ENCODE measurements at regions not wholly inside any gene's neighbourhood (a gene's known extent, or its start where the extent isn't known, plus 50 kb on each side); places are given as distances from the start of the nearest gene placed in this dataset.

DNA sequence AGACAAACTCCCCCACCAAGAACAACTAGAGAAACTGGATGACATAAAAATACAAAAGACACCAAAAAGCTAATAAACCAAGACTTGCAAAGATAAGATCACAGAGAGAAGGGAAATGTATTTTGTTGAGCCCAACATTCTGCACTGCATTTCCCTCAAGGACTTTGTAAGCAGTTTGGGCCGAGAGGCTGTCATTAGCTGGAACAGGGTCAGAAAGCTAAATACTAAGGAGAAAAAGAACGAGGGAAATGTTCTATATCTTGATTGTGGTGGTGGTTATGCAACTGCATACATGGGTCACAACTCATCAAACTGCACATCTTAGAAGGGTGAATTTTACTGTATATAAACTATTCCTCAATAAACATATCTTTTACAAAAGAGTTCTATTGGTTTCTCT, 315.0 kb downstream of the IPMK start:
- DNase-seq (ENCODE audit: low spot score), result no peak
- POLR2A ChIA-PET (ENCODE audit: low non-redundant PET), result no interaction called here

DNA sequence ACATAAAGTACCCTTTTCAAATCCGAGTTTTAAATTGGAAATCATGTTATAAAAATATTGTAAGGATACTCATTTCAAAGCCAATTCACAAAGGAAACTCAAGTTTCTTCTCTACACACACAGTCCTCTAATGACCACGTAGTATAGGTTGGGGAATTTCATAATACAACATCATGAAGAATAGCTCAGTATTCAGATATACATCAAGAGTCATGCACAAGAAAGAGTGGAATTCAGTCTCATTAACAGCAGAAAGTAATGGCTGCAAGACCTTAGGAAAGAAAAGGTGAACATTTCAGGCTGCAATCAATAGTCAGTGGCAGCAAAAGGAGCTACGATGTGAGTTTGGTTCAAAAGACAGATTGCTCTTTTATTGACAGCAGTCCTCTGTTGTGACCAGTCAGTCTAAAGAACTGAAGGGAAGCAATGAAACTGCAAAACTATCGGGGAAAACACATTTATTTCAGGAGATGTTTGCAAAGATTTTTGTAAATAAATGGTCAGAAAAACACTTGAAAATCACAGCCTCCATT, 317.2 kb downstream of the IPMK start:
- no peak for DNase-seq (ENCODE audit: low spot score)
- CTCF ChIA-PET, result no interaction called here
- H3K27ac ChIP-seq, result no peak overlapping the region
- POLR2A ChIA-PET (ENCODE audit: low non-redundant PET), result no interaction called here
- TF ChIP-seq, protein P1, sequence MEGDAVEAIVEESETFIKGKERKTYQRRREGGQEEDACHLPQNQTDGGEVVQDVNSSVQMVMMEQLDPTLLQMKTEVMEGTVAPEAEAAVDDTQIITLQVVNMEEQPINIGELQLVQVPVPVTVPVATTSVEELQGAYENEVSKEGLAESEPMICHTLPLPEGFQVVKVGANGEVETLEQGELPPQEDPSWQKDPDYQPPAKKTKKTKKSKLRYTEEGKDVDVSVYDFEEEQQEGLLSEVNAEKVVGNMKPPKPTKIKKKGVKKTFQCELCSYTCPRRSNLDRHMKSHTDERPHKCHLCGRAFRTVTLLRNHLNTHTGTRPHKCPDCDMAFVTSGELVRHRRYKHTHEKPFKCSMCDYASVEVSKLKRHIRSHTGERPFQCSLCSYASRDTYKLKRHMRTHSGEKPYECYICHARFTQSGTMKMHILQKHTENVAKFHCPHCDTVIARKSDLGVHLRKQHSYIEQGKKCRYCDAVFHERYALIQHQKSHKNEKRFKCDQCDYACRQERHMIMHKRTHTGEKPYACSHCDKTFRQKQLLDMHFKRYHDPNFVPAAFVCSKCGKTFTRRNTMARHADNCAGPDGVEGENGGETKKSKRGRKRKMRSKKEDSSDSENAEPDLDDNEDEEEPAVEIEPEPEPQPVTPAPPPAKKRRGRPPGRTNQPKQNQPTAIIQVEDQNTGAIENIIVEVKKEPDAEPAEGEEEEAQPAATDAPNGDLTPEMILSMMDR (conservative IDR thresholded peaks at IDR 0.05; ENCODE audit: low read depth), result no peak

More for the DNA sequence above, 315.0 kb downstream of the IPMK start:
- TF ChIP-seq, protein P1 (conservative IDR thresholded peaks at IDR 0.05; ENCODE audit: low read depth), result no peak
- H3K27ac ChIP-seq, result no peak overlapping the region
- CTCF ChIA-PET, result interaction anchor here (0.6 kb wide), 1 partner anchor 667 kb away, joined by 3 read pairs; no protein-coding TSS in a partner anchor

DNA sequence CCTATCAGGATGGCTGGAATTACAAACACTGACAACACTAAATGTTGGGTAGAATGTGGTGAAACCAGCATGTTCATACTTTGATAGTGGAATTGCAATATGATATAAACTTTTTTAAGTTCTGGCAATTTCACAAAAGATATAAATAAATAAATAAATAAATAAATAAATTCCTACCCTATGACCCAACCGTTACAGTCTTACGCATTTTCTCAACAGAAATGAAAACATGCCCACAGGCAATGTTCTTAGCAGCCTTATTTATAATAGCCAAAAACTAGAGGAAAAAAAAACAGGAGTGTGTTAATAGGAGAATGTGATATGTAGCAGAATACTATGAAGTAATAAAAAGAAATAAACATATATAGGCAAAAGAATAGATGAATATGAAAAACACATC, 318.9 kb downstream of the IPMK start:
- H3K27ac ChIP-seq, result no peak overlapping the region
- CTCF ChIA-PET, result no interaction called here
- no peak for DNase-seq (ENCODE audit: low spot score)
- POLR2A ChIA-PET (ENCODE audit: low non-redundant PET), result no interaction called here
- TF ChIP-seq, protein P1 (conservative IDR thresholded peaks at IDR 0.05; ENCODE audit: low read depth), result no peak

DNA sequence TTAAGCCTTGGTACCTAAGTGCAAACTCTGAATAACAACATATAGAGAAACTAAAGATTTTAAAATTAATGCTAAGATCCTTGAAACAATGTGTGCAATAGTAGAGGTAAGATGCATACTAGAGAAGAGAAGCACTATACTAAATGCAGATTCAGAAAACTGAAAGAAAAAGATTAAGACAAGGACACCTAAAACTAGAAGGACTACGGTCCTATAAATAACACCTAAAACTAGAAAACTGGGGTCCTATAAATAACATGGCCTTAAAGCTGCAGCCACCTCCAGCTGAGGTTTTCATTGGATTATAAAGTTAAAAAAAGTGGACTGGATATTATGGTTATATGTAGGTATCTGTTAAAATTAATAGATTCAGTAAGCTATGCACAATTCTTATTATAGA, 320.9 kb downstream of the IPMK start:
- ChIA-PET POLR2A (ENCODE audit: low non-redundant PET) (no interaction called here), CTCF (no interaction called here)
- DNase-seq (ENCODE audit: low spot score), result no peak
- no peak overlapping the region for H3K27ac ChIP-seq
- TF ChIP-seq, protein P1 (conservative IDR thresholded peaks at IDR 0.05; ENCODE audit: low read depth), result no peak

DNA sequence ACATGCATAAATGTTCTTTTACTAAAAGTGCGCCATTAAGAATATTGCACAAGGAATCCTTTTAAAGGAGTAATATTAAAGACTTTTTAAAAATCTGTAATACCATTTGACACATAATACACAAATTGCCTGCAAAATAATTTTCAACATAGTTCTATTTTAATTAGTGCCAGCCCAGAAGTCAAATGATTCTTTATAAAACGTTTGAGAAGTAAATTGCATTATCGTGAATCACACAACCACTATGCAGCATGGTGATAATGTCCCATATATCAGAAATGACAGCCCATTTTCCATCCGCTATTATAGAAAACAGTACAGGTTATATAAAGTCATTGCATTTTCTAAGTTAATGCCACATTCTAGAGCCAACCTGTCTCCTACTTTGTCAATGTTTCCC, 324.0 kb downstream of the IPMK start:
- no peak overlapping the region for H3K27ac ChIP-seq
- TF ChIP-seq, protein P1 (conservative IDR thresholded peaks at IDR 0.05; ENCODE audit: low read depth), result no peak
- no peak for DNase-seq (ENCODE audit: low spot score)
- CTCF ChIA-PET, result no interaction called here
- POLR2A ChIA-PET (ENCODE audit: low non-redundant PET), result no interaction called here

DNA sequence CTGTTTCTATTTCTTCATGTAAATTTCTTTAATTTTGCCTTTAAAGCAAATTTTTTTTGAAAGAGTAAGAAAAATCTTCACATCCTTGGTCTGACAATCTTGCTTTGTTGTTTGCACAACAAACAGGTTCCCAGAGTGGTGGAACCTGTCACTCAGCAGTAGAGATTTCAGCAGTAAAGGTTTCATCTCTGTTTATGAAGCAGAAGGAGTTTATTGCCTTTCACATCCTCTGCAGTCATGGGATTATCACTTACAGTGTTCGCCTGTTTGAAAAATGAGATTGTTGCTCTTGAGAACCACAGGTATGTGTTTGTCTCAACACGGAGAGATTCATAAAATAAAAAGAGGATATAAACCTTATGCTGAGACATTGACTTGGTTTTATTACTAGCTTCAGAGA, 342.6 kb downstream of the IPMK start:
- TF ChIP-seq, protein P1 (conservative IDR thresholded peaks at IDR 0.05; ENCODE audit: low read depth), result no peak
- ChIA-PET CTCF (no interaction called here), POLR2A (ENCODE audit: low non-redundant PET) (no interaction called here)
- no peak for DNase-seq (ENCODE audit: low spot score)
- H3K27ac ChIP-seq, result no peak overlapping the region

DNA sequence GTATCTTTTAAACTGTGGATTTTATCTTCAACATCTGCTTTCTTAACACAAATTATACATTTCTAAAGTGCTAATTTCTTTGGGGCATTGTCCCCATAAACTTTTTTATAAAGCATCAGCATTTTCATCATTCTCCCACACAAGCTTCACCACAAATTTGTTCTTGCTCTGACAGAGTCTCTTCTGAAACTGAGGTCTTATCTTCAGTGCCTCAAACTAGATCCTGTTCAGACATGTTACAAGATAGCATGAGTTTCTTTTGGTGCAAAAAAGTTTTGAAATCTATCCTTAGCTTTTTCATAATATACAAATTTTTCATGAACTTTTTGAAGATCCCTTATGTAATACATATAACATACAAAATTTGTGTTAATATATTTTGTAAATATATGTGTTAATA, 346.6 kb downstream of the IPMK start:
- CTCF ChIA-PET, result no interaction called here
- no peak overlapping the region for H3K27ac ChIP-seq
- DNase-seq (ENCODE audit: low spot score), result no peak
- POLR2A ChIA-PET (ENCODE audit: low non-redundant PET), result no interaction called here
- TF ChIP-seq, protein P1 (conservative IDR thresholded peaks at IDR 0.05; ENCODE audit: low read depth), result no peak
